ENCODE measurements at regions not wholly inside any gene's neighbourhood (a gene's known extent, or its start where the extent isn't known, plus 50 kb on each side); places are given as distances from the start of the nearest gene placed in this dataset.

DNA sequence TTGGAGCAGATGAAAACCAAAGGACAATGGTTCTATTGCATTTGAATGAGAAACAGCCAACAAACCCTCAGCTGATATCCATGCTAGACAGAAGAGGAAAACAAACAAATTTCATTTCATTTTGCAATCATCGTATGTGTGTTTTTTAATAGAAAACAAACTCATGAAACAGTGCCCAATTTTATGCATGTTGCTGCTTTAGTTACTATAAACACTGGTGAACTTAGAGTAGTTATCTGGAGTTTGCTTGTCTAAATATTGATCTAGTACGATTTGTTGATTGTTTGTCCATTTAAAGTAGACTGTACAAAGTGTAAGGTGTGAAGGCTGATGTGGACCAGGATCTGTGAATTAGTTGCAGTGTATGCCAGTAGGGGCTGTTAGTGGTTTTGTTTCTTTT, 166.6 kb downstream of the KITLG start:
- Histone ChIP-seq H3K36me3 (no peaks in the 10 kb centered on the region), H3K27me3 (peaks cover 0 to 3% of the 10 kb centered on the region in 2 donors), H3K4me3 (no peak overlapping the region), H3K9me3 (no peaks in the 10 kb centered on the region), H3K27ac (no peak overlapping the region), H3K4me1 (peaks cover 0 to 9% (median 0%) of the 10 kb centered on the region in 4 donors)
- ATAC-seq (peak; percentile 51 to 86 (median 69)), DNase-seq (no peak)
- TF ChIP-seq POLR2A (IDR thresholded peaks at IDR 0.05), result no peak
- no peak for TF ChIP-seq CTCF (IDR thresholded peaks at IDR 0.05)
- 16% methylated on average over 2 of the region's 2 CpGs for WGBS (ENCODE audit: insufficient coverage, low coverage, low lambda C conversion rate, missing lambda C conversion rate)
- intact Hi-C loops (cut with DNase I), result no loop called here

DNA sequence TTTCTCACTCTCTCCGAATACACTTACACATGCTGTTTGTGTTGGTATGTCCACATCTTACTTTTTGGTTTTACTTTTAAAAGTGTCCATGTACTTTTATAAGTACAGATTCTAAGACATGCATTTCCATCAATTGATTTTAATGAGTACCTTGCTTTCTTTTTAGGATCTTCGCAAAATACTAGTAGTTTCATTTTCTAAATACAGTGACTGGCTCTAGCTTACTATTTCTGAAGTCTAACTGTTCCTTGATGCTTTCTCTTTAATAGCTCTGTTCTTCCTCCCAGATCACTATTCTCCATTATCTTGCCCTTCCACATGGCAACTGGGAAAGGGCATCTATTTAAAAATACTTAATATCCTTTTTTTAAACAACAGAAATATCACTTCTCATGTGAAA, 164.1 kb downstream of the KITLG start:
- H3K4me3 ChIP-seq, result no peak overlapping the region
- H3K36me3 ChIP-seq, result no peaks in the 10 kb centered on the region
- 54% methylated on average over 2 of the region's 2 CpGs for WGBS (ENCODE audit: insufficient coverage, low coverage, low lambda C conversion rate, missing lambda C conversion rate)
- no peak for ATAC-seq
- H3K27ac ChIP-seq, result no peak overlapping the region
- no peaks in the 10 kb centered on the region for H3K9me3 ChIP-seq
- no peak for DNase-seq
- peaks cover 0 to 17% (median 0%) of the 10 kb centered on the region in 4 donors for H3K4me1 ChIP-seq
- H3K27me3 ChIP-seq, result peaks cover 0 to 3% of the 10 kb centered on the region in 2 donors
- intact Hi-C loops (cut with DNase I), result no loop called here
- no peak for TF ChIP-seq POLR2A (IDR thresholded peaks at IDR 0.05)
- no peak for TF ChIP-seq CTCF (IDR thresholded peaks at IDR 0.05)

DNA sequence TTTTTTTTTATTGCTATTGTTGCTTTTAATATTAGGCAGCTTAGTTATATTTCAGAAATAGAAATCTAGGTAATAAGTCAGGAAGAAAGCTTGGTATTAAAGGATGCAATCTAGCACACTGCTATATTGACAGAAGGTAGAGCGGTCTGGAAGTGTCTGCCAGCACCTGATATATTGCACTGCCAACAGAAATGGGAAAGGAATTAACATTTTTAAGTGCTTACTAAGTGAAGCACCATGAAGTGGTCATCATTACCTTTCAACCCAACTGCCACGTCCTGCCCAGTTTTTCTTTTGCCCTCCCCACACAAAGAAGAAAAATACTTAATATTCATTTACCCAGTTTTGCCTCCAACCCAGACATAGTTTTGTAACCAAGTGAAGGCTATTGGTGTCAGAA, 163.5 kb downstream of the KITLG start:
- H3K36me3 ChIP-seq, result no peaks in the 10 kb centered on the region
- H3K4me3 ChIP-seq, result no peak overlapping the region
- intact Hi-C loops (cut with DNase I), result no loop called here
- no peaks in the 10 kb centered on the region for H3K9me3 ChIP-seq
- H3K4me1 ChIP-seq, result peaks cover 0 to 17% (median 0%) of the 10 kb centered on the region in 4 donors
- no peak overlapping the region for H3K27ac ChIP-seq
- DNase-seq, result no peak
- WGBS (ENCODE audit: insufficient coverage, low coverage, low lambda C conversion rate, missing lambda C conversion rate), result 40% methylated on average over 2 of the region's 2 CpGs
- H3K27me3 ChIP-seq, result peaks cover 0 to 1% of the 10 kb centered on the region in 2 donors
- no peak for ATAC-seq
- TF ChIP-seq CTCF (IDR thresholded peaks at IDR 0.05), result no peak
- TF ChIP-seq POLR2A (IDR thresholded peaks at IDR 0.05), result no peak

DNA sequence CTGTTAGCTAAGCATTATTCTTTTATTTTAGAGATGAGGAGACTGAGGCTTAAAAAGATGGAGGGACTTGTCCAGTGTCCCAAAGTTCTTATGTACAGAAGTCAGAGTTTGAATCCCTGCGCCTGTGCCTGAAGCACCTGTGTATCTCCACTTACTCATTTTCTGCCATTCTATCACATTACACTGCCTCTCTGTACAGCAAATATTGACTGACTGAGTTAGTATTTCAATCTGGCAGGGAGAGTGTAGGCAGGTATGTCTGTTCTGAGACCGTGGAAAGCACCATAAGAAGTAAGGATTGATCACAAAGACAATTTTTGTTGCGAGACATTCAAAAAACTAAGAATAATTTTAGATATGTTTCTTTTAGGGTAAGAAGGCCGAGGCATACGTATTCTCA, 162.7 kb downstream of the KITLG start:
- H3K4me1 ChIP-seq, result peaks cover 0 to 17% (median 0%) of the 10 kb centered on the region in 4 donors
- H3K9me3 ChIP-seq, result no peaks in the 10 kb centered on the region
- ATAC-seq, result peak; percentile 72 to 87 (median 80)
- WGBS (ENCODE audit: insufficient coverage, low coverage, low lambda C conversion rate, missing lambda C conversion rate), result 28% methylated on average over 5 of the region's 5 CpGs
- H3K4me3 ChIP-seq, result no peak overlapping the region
- no peaks in the 10 kb centered on the region for H3K36me3 ChIP-seq
- H3K27ac ChIP-seq, result no peak overlapping the region
- TF ChIP-seq CTCF (IDR thresholded peaks at IDR 0.05) (no peak), POLR2A (IDR thresholded peaks at IDR 0.05) (no peak)
- intact Hi-C loops (cut with DNase I), result no loop called here
- no peak for DNase-seq
- H3K27me3 ChIP-seq, result no peaks in the 10 kb centered on the region
